Body of pancreas (tissue), 4 donors: ENCODE measurements at regions not wholly inside any gene's neighbourhood (a gene's known extent, or its start where the extent isn't known, plus 50 kb on each side); places are given as distances from the start of the nearest gene placed in this dataset.

Source experiments
- POLR2A ChIP-seq, 3 donors: fragments of 450-650 bp; IDR thresholded peaks; one replicate each; pipeline ENCODE4 v1.6.1; 2016; ENCODE audit warnings: antibody characterized with exemption in 3 of 3, mild to moderate bottlenecking in 2 of 3
- TF ChIP-seq, protein P1 (sequence below), 7 experiments: fragments of 450-650 bp in 4 of 7; fragments of 200-600 bp in 3 of 7; sonication (generic) in 3 of 7; IDR thresholded peaks; one replicate each; pipeline ENCODE4 v1.5.1; 2016 to 2019; ENCODE audit warnings: antibody characterized with exemption in 7 of 7

- TF ChIP-seq, protein P1, sequence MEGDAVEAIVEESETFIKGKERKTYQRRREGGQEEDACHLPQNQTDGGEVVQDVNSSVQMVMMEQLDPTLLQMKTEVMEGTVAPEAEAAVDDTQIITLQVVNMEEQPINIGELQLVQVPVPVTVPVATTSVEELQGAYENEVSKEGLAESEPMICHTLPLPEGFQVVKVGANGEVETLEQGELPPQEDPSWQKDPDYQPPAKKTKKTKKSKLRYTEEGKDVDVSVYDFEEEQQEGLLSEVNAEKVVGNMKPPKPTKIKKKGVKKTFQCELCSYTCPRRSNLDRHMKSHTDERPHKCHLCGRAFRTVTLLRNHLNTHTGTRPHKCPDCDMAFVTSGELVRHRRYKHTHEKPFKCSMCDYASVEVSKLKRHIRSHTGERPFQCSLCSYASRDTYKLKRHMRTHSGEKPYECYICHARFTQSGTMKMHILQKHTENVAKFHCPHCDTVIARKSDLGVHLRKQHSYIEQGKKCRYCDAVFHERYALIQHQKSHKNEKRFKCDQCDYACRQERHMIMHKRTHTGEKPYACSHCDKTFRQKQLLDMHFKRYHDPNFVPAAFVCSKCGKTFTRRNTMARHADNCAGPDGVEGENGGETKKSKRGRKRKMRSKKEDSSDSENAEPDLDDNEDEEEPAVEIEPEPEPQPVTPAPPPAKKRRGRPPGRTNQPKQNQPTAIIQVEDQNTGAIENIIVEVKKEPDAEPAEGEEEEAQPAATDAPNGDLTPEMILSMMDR (IDR thresholded peaks at IDR 0.05): no peak
- TF ChIP-seq POLR2A (IDR thresholded peaks at IDR 0.05): no peak
Observed at GRCh38 chr3:139729300-139729699, 51.5 kb upstream of the NMNAT3 start.
